NCI-H128 (cell line): ENCODE measurements at regions not wholly inside any gene's neighbourhood (a gene's known extent, or its start where the extent isn't known, plus 50 kb on each side); places are given as distances from the start of the nearest gene placed in this dataset.

Source experiments
- DNase-seq: peaks from one replicate; lab custom pipeline; 2025; ENCODE audit not compliant: unreplicated experiment; lab: John Stamatoyannopoulos, UW

GRCh38 chr10:113252650-113253618, 299.9 kb upstream of the HABP2 start:
- DNase-seq, result no peak

DNA sequence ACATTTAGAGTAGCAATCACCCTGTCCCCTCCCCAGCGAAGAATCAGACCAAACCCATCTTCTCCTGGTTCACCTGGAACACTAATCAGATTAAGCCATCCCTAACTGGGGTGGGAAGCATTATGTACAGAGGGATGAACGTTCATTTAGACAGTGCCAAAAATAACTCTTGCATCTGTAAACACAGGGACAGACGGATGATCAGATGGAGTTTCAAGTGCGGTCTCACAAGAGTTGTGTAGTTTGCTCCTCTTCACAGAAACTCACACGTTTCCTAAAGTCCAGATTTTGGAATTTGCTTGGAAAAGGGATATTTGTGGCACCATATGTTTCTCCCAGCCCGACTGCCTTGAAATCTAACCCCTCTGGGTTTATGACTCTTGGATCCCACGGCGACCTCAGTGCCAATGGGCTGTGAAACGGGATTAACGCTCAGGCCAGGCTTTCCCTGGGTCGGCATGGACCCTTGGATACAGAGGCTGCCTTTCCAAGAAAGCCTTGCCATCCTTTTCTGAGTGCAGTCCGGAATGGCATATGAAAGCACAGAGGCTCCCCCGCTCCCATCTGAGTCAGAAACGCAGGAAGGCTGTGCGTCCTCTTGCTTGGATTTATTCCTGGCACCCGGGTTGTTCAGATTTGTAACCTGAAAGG, 293.2 kb upstream of the HABP2 start:
- no peak for DNase-seq

GRCh38 chr10:113261161-113261560, 291.7 kb upstream of the HABP2 start:
- no peak for DNase-seq

DNA sequence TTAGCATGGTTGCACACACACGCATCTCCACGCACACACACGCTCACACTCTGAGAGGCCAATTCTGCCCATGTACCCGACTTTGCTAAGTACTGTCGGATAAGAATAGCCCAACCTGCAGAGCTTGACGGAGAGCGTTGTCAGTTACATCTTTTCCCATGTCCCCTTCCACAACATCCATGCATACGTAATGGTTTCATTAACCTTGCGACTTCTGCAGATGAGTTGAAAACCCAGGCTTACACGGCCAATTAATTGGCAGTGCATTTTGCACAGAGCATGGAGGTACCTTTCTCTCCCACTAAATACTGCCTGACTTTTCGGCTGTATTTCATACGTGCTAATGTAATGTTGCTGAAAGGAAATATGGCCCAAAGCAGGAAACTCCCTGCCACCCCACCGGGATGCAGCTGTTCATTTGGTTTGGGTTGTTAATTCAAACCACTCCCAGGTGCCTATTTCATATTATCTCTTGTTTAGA, 291.2 kb upstream of the HABP2 start:
- DNase-seq, result no peak

DNA sequence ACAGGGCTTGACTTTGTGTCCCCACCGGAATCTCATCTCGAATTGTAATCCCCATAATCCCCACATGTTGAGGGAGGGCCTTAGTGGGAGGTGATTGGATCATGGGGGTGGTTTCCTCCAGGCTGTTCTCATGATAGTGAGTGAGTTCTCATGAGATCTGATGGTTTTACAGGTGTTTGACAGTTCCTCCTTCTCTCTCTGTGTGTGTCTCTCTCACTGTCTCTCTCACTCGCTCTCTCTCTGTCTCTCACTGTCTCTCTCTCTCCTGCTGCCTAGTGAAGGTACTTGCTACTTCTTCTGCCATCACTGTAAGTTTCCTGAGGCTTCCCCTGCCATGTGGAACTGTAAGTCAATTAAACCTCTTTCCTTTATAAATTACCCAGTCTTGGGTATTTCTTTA, 289.8 kb upstream of the HABP2 start:
- DNase-seq, result no peak

DNA sequence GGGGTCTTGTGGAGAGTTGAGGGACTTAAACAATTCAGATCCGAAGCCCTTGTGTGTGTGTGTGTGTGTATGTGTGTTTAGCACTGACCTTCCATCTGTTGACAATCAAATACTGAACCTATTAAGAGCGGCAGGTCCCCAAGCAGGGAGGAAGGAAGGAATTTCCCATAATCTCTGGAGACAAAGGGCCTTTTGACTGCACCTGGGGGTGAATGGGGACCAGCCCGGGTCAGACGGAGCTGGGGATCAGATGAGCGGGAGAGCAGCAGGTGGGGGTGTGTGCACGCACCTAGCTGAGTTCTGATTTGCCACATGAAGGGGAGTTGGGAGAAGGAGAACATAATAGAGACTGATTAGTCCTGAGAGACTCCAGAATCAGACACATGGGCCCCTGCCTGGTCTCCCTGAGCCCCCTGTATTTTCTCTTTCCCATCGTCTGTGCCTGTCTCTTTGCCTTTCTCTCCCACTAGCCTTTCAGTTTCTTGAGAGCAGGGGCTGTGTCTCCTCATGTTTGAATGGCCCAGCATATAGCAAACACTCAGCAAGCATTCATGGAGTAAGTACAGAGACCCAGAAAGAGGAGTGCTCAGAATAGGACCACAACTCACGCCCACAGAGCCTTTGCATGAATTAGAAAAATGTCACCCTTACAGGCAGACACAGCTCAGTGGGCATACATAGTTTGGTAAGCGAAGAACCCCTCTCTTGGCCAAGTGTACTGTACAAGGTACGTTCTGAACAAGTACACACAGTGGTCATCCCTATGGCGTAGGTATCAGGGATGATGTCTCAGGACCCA, 288.3 kb upstream of the HABP2 start:
- no peak for DNase-seq

- DNase-seq, result no peak
These were observed 286.7 kb upstream of the HABP2 start for GRCh38 chr10:113266147-113266546.

DNA sequence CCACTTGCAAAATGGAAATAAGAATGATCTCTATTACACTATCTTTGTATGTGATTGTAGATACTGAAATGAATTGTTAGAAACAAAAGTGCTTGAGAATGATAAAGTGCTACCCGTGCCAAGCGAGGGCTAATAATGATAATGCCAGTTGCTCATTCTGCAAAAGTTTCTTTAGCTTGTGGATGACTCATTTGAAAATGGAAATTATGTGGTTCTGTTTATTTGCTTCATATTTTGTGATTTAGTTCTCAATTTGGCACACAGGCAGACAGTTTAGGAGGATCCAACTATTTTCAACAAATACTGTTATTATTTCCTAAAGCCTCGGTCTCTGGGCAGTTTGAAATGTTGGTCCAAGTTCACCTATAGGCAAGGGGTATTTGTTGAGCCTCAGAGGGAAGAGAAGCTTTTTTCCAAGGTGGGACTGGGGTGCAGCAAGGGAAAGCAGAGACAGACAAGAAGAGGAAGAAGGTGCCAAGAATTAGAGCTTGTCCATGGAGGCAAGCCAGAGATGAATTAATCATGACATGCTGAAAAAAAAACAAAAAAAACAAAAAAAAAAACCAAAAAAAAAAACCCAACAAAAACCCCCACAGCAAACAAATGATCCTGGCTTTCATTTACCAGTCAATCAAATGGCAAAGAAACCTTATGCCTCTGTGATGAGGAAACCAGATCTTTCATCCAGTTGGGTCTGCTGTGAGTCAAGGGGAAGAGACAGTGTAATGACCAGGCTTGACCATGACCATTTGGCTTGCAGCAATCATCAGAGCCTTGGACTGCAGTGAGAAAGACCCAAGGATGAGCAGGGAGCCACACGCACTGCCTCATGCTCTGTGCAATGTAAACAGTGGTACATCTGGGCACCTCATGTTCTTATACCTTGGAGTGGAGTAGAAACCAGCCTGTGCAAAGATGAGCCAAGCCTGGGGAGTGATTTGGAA, 285.0 kb upstream of the HABP2 start:
- DNase-seq, result no peak

DNA sequence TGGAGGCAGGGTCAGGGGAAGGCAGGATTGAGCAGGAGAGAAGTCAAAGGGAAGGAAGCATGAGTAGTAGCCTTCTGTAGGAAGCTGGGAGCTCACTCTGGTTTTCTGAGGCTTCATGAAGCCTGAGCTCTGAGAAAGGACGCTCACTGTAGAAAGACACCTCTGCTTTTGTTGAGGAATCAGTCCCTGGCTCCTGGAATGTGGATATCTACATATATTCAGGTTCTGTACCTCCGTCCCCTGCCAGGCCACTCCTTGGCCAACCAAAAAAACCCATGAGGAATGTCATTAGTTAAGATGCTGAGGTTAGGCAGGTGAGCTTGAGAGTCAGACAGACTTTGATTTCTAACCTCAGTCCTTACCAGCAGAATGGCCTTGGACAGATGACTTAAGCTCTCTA, 283.5 kb upstream of the HABP2 start:
- no peak for DNase-seq

GRCh38 chr10:113272511-113272910, 280.3 kb upstream of the HABP2 start:
- DNase-seq, result no peak

GRCh38 chr10:113273181-113274163, 279.4 kb upstream of the HABP2 start:
- DNase-seq, result no peak

DNA sequence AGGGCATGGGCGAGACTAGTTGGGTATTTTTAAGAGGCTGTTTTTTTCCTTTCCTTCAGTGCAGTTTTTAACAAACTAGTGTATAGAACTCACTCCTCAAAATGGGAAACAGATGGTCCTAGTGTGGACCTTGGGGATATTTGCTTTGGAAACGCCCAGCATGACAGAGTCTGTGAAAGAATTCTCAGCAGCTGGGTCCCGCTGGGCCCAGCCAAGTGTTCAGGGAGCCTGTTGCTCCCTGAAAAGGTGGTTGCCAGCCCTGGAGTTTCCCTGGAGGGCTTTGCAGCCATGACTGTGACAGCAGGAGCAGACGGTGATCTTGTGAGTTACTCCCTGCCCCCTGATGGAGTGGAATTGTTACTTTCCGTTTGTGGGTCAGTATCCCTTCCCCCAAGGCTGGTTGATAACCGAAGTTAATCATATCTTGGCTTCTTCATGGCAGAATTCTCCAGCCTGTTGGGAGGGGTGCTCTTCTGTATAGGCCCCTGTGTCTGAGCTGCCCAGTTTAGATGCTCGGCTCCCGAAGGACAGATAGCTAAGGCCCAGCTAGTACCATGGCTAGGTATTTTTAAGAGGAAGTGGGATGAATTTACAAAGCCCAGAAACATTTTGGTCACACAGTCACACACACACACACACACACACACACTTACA, 278.6 kb upstream of the HABP2 start:
- DNase-seq, result no peak

DNA sequence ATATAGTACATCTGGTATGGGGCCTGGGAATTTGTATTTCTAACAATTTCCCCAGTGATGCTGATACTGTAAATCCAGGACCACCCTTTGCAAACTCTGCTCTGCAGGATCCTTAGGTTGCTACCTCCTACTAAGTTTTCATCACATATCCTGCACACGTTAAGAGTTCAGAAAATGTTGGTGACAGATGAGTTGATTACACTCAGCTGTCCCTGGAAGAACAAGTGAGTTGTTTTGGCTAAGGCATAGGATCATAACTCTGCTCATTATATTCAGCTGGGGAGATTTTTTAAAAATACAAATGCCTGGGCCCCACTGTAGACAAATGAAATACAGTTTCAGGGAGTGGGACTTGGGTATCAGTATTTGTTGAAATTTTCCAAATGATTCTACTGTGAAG, 274.6 kb upstream of the HABP2 start:
- no peak for DNase-seq

DNA sequence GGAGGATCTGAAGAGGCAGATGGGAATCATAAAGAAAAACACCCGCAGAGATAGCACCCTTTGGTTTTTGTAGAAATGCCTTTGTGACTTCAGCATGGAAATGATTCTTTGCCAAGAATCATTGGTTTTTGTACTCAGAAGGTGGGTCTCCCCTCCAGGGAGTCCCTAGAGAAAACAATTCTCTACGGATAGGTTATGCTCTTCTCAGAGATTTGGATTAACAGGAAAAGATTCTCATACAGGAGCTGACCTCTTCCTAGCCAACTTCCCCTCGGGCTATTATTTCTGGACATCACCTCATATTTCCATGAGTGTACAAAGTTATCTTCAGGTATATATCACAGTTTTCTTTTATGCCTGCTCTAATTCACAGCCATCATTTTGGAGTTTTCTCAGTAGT, 274.2 kb upstream of the HABP2 start:
- no peak for DNase-seq

DNA sequence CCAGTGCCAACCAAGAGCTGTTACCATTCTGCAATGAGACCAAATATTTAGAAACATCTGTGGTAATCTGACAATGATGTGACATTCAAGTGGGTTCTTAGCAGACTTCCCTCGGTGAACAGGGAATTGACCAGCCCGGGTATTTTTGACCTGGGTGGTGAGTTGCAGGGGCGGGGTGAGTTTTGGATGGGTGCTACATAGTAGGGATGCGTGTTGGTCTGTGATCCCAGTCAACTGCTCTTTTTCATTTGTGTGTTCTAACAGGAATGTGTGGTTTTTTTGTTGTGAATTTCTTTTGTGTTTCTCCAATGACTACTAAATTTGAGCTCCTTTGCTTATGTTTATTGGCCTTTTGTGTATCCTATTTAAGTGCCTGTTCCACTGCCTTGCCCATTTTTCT, 273.6 kb upstream of the HABP2 start:
- no peak for DNase-seq

DNA sequence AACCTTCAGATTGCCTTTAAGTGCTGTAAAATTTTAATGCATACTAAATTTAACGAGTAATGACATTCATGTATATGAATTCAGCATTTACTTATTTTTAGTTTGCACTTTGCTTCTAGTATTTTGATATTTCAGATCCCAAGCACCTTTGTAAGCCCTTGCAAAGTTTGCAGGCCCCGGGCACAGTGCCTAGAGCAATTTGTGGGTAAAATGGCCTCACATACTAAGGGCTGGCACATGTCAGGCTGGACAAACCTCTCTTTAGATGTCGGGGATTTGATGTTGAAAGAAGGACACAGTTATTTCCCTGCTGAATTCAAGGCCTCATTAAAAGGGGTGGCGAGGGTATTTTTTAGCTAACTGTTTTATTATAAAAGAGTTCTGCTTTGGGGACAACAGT, 270.3 kb upstream of the HABP2 start:
- no peak for DNase-seq

- DNase-seq, result no peak
These were observed 269.7 kb upstream of the HABP2 start for GRCh38 chr10:113283189-113283588.

DNA sequence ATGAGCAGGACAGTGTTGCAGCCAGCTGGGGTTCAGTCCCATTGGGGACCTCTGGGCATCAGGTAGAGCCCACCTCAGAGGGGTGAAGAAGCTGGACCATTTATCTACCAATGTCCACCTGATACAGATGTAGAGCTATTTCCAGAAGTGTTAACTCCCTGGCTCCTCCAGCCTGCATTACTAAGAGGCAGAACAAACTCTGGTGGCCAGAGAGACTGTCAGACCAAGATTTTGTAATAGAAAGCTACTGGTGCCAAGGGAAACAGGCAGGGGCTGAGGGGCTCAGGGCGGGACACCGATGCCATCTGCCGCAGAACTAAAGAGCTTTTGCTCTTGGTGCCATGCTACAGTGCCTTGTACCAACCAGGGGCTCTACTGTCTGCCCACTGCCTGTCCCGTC, 268.2 kb upstream of the HABP2 start:
- no peak for DNase-seq

DNA sequence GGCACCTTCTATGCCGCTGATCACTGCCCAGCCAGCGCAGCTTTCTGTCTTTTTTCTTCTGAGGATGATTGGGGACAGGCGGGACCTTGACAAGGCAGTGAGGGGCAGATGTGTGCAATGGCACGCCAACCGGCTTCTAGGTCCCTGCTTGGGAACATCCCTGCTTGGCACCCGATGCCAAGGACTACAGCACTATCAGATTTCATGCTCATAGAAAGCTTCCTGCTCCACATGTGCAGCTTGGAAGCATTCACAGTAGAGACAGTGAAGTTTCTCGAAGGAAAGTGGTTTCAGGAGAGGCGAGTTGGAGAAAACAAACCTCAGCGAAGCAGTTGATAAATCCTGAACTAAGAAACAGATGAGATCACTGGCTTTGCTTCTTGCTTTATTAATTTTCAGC, 267.5 kb upstream of the HABP2 start:
- no peak for DNase-seq
